ENCODE measurements at regions not wholly inside any gene's neighbourhood (a gene's known extent, or its start where the extent isn't known, plus 50 kb on each side); places are given as distances from the start of the nearest gene placed in this dataset.

DNA sequence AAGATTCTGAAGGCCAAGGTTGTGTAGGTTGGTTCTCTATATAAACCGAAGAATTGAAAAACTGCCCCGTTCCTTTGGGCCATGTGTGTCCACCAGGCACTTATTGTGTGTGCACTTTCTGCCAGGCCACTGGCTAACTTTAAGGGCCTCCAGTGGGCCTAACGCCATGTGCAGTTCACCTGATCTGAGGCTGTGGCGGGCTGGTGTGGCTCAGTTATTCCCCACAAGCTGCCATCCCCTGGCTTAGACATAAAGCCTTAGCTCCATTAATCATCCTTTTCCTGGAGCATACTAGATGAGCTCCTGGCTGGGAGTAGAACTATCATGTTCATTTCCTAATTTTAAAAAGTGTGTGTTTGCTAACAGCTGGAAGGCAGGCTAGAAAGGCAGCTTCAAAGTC, 304.1 kb upstream of the TNP1 start:
- DNase-seq (ENCODE audit: low read depth, low spot score) (no peak), ATAC-seq (no peak), FAIRE-seq (no peak)
- H3K27ac ChIP-seq (ENCODE audit: control insufficient read depth, insufficient read depth), result no peak overlapping the region
- RAD21 ChIA-PET (ENCODE audit: unreplicated experiment), result no interaction called here
- POLR2A ChIA-PET, result no interaction called here
- H4K20me1 ChIP-seq (ENCODE audit: control insufficient read depth, insufficient read depth), result no peaks in the 10 kb centered on the region
- CTCF ChIA-PET, result interaction anchor here (1.1 kb wide), 1 partner anchor 153 kb away, joined by 3 read pairs; no protein-coding TSS in a partner anchor
- H3K36me3 ChIP-seq (ENCODE audit: control insufficient read depth in 2 of 2, insufficient read depth in 2 of 2, low read length in 1 of 2), result no peaks in the 10 kb centered on the region
- H3K4me2 ChIP-seq (ENCODE audit: control insufficient read depth, insufficient read depth), result no peak overlapping the region
- no TSS peak for BruUV-seq (replicated peaks)
- no peaks in the 10 kb centered on the region for H3K79me2 ChIP-seq (ENCODE audit: control insufficient read depth, insufficient read depth, low read length)
- H2AFZ ChIP-seq (ENCODE audit: control insufficient read depth, low read depth, low read length), result no peak overlapping the region
- no peaks in the 10 kb centered on the region for H3K27me3 ChIP-seq (replicated peaks in 1 of 2; ENCODE audit: control insufficient read depth in 2 of 2, insufficient read depth in 2 of 2, low read length in 1 of 2)
- intact Hi-C loops (cut with micrococcal nuclease; ENCODE audit: unreplicated experiment) (loop anchor here (5.0 to 10.0 kb wide), 5 partner anchors 72 to 482 kb away; no protein-coding TSS in a partner anchor), in situ Hi-C loops (cut with MboI) (loop anchor here (10.0 kb wide), 1 partner anchor 459 kb away; no protein-coding TSS in a partner anchor)
- peaks cover 6% of the 10 kb centered on the region for H3K4me1 ChIP-seq (ENCODE audit: control insufficient read depth, insufficient read depth, low read length)
- WGBS (ENCODE audit: insufficient coverage, insufficient replicate concordance, low lambda C conversion rate, missing lambda C conversion rate), result 29% methylated on average over 4 of the region's 4 CpGs
- no peak overlapping the region for H3K9ac ChIP-seq (ENCODE audit: control insufficient read depth, insufficient read depth, low read length)
- SMC1A ChIA-PET (ENCODE audit: uncharacterized antibody, unreplicated experiment), result interaction anchor here (0.7 kb wide), 1 partner anchor 58 kb away, joined by 3 read pairs; no protein-coding TSS in a partner anchor
- H3K4me3 ChIP-seq, result no peak overlapping the region
- H3K9me3 ChIP-seq (replicated peaks; ENCODE audit: control insufficient read depth, insufficient read depth, low read length), result no peaks in the 10 kb centered on the region; the same call in 2 of the 3 replicates
- no peak for TF ChIP-seq MTA3 (IDR thresholded peaks at IDR 0.05; ENCODE audit: borderline replicate concordance, low read length)
- no peak for TF ChIP-seq EP300 (IDR thresholded peaks at IDR 0.05; ENCODE audit: borderline replicate concordance in 1 of 2, control insufficient read depth in 1 of 2, low read depth in 2 of 2, low read length in 2 of 2)
- no peak for TF ChIP-seq SPI1 (IDR thresholded peaks at IDR 0.05; ENCODE audit: borderline replicate concordance, insufficient read depth, low read depth, low read length)
- no peak for TF ChIP-seq ELK1 (IDR thresholded peaks at IDR 0.05; ENCODE audit: low read depth, low read length)
- no peak for TF ChIP-seq ATF7 (IDR thresholded peaks at IDR 0.05; ENCODE audit: low read depth)
- TF ChIP-seq, protein P1, sequence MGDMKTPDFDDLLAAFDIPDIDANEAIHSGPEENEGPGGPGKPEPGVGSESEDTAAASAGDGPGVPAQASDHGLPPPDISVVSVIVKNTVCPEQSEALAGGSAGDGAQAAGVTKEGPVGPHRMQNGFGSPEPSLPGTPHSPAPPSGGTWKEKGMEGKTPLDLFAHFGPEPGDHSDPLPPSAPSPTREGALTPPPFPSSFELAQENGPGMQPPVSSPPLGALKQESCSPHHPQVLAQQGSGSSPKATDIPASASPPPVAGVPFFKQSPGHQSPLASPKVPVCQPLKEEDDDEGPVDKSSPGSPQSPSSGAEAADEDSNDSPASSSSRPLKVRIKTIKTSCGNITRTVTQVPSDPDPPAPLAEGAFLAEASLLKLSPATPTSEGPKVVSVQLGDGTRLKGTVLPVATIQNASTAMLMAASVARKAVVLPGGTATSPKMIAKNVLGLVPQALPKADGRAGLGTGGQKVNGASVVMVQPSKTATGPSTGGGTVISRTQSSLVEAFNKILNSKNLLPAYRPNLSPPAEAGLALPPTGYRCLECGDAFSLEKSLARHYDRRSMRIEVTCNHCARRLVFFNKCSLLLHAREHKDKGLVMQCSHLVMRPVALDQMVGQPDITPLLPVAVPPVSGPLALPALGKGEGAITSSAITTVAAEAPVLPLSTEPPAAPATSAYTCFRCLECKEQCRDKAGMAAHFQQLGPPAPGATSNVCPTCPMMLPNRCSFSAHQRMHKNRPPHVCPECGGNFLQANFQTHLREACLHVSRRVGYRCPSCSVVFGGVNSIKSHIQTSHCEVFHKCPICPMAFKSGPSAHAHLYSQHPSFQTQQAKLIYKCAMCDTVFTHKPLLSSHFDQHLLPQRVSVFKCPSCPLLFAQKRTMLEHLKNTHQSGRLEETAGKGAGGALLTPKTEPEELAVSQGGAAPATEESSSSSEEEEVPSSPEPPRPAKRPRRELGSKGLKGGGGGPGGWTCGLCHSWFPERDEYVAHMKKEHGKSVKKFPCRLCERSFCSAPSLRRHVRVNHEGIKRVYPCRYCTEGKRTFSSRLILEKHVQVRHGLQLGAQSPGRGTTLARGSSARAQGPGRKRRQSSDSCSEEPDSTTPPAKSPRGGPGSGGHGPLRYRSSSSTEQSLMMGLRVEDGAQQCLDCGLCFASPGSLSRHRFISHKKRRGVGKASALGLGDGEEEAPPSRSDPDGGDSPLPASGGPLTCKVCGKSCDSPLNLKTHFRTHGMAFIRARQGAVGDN (IDR thresholded peaks at IDR 0.05), result no peak
- TF ChIP-seq NR2C2 (IDR thresholded peaks at IDR 0.05; ENCODE audit: borderline replicate concordance, control insufficient read depth, insufficient read length, low read depth), result no peak
- TF ChIP-seq SMARCA5 (IDR thresholded peaks at IDR 0.05), result no peak
- no peak for TF ChIP-seq GABPA (IDR thresholded peaks at IDR 0.05; ENCODE audit: low read depth)
- no peak for TF ChIP-seq TAF1 (IDR thresholded peaks at IDR 0.05; ENCODE audit: borderline replicate concordance, low read depth, low read length)
- TF ChIP-seq CUX1 (IDR thresholded peaks at IDR 0.05; ENCODE audit: insufficient replicate concordance, low read depth, low read length), result no peak
- no peak for TF ChIP-seq ASH2L (IDR thresholded peaks at IDR 0.05; ENCODE audit: borderline replicate concordance, low read depth)

Measured in GM12878 (cell line).